Ectodermal cell (in vitro differentiated cells): ENCODE measurements at regions not wholly inside any gene's neighbourhood (a gene's known extent, or its start where the extent isn't known, plus 50 kb on each side); places are given as distances from the start of the nearest gene placed in this dataset.
"Not testable (repeated sequence)": the region's sequence is repeated elsewhere in the genome, so short reads cannot be mapped to it uniquely, and the experiment has no call there.

Experiments used
- H3K27ac ChIP-seq: 2 replicates; pipeline ENCODE4 v1.7.0; 2013; ENCODE audit warnings: mild to moderate bottlenecking, low read depth, low read length; ENCODE audit not compliant: insufficient read depth, poor library complexity, severe bottlenecking
- H3K27me3 ChIP-seq: 2 replicates; pipeline ENCODE4 v1.7.0; 2013; ENCODE audit warnings: mild to moderate bottlenecking, low read length; ENCODE audit not compliant: insufficient read depth, control insufficient read depth, poor library complexity, severe bottlenecking
- H3K36me3 ChIP-seq: one replicate; pipeline ENCODE4 v1.7.0; 2013; ENCODE audit warnings: low read length; ENCODE audit not compliant: control insufficient read depth, insufficient read depth
- H3K4me1 ChIP-seq: one replicate; pipeline ENCODE4 v1.7.0; 2013; ENCODE audit warnings: low read length; ENCODE audit not compliant: control insufficient read depth, insufficient read depth
- H3K4me3 ChIP-seq: 2 replicates; pipeline ENCODE4 v1.7.0; 2013; ENCODE audit warnings: low read depth, low read length, control low read depth; ENCODE audit not compliant: insufficient read depth
- H3K9me3 ChIP-seq: 2 replicates; pipeline ENCODE4 v1.7.0; 2013; ENCODE audit warnings: mild to moderate bottlenecking, low read length, moderate library complexity; ENCODE audit not compliant: control insufficient read depth
- WGBS, 2 experiments: methylation state at CpG; one replicate each; pipeline ENCODE4 v1.1.7; 2013; ENCODE audit warnings: missing lambda C conversion rate in 2 of 2; 5-methylcytosine and 5-hydroxymethylcytosine counted together

DNA sequence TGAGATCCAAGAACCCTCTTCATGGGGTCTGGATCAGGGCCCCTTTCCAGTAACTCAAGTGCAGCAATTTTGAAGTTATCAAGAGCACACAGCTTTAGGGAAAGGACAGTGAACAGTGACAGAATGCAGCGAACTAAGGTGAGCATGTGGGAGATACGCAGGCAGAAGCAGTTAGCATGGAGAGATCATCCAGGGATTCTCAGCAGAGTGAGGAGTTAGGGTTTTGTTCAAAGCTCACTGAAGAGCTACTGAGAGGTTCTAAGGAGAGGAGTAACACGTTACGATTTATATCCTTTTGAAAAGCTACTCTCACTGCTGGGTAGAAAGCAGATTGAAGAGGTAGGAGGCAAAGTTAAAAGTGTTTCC lies 83.6 kb upstream of the MPP7 start:
- Histone ChIP-seq H3K36me3 (no peaks in the 10 kb centered on the region), H3K4me3 (no peak overlapping the region), H3K9me3 (no peaks in the 10 kb centered on the region), H3K4me1 (no peaks in the 10 kb centered on the region), H3K27ac (no peak overlapping the region), H3K27me3 (no peaks in the 10 kb centered on the region)
- 87 to 89% methylated on average over 4 of the region's 4 CpGs for WGBS, 2 experiments

DNA sequence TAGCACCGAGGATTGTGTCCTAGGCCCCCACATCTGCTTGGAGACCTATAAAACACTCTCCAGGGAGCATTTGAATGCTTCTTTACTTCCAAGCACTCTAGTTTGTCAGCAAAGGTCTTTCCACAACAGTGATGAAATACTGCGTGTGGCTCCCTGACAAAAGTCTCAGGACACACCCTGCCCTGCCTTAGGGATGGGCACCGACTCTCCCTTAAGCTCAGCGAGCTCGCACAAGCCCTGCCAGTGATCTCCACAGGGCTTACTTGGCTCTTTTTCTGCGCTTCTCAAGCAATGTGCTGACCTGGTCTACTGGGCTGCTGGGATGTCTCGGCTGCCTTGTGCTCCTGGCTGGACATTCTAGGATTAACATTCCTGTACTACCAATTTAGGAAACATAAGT lies 84.3 kb upstream of the MPP7 start:
- Histone ChIP-seq H3K27ac (no peak overlapping the region), H3K9me3 (no peaks in the 10 kb centered on the region), H3K36me3 (no peaks in the 10 kb centered on the region), H3K27me3 (no peaks in the 10 kb centered on the region), H3K4me3 (no peak overlapping the region), H3K4me1 (no peaks in the 10 kb centered on the region)
- WGBS, 2 experiments = 92 to 95% methylated on average over 7 of the region's 7 CpGs

DNA sequence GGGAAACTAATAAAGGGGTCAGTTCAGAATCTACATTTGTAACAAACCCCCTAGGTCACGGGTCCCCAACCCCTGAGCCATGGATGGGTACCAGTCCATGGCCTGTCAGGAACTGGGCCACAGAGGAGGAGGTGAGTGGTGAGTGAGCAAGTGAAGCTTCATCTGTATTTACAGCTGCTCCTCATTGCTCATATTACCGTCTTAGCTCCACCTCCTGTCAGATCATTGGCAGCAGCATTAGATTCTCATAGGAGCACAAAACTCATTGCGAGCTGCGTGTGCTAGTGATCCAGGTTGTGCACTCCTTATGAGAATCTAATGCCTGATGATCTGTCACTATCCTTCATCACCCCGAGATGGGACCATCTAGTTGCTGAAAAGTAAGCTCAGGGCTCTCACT lies 88.4 kb upstream of the MPP7 start:
- Histone ChIP-seq H3K4me3 (no peak overlapping the region), H3K9me3 (no peaks in the 10 kb centered on the region), H3K27me3 (no peaks in the 10 kb centered on the region), H3K27ac (no peak overlapping the region), H3K4me1 (no peaks in the 10 kb centered on the region), H3K36me3 (no peaks in the 10 kb centered on the region)
- 93 to 94% methylated on average over 5 of the region's 5 CpGs for WGBS, 2 experiments

DNA sequence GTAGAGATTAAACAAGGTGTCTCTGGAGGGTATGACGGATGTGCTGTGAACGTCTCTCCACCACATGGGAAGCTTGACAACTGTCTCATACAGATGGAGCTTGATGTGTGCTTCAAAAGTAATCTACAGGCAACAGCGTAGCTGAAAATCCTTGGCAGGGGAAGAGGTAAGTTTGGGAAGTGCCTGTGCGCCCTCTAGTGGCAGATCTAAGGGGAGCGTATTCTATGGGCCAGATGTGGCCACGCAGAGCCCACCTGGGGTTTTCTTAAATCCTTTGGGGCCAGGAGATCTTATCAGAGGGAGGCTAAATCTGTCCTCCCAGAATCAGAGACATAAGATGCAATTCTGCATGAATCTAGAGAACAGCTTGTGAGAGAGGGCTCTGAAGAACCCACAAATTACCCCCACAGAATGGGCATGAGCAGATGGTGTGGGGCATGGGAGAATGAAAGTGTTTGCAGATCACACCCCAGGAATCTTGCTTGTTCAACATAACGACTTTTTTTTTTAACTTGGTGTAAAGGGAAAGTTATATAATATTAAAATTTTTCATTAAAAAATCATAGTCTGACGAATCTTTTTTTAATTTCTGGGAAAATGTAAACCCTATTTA lies 91.2 kb upstream of the MPP7 start:
- H3K27me3 ChIP-seq = no peaks in the 10 kb centered on the region
- no peak overlapping the region for H3K27ac ChIP-seq
- no peaks in the 10 kb centered on the region for H3K4me1 ChIP-seq
- no peaks in the 10 kb centered on the region for H3K9me3 ChIP-seq
- H3K4me3 ChIP-seq = no peak overlapping the region
- no peaks in the 10 kb centered on the region for H3K36me3 ChIP-seq
- WGBS, 2 experiments = 7 to 19% methylated on average over 6 to 7 of the region's 8 CpGs

DNA sequence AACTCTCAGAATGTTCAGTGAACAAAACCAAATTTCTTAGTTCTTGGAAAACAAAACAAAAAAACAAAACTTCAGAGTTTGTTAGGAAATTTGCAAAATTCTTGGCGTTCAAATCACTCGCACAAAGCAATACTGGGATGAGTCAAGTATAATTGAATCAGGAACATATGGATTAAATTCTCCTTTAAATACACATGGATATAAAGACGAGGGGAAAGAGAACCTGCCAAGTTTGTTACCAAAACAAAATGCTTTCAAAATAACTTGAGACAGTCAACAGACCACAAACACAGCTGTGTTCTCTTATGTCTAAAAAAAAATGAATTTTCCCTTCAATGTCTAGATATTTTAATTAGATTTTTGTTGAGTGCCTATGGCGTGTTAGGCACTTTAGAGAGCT lies 93.5 kb upstream of the MPP7 start:
- no peaks in the 10 kb centered on the region for H3K9me3 ChIP-seq
- no peaks in the 10 kb centered on the region for H3K27me3 ChIP-seq
- no peaks in the 10 kb centered on the region for H3K4me1 ChIP-seq
- H3K36me3 ChIP-seq = no peaks in the 10 kb centered on the region
- 90 to 91% methylated on average over 1 to 4 of the region's 4 CpGs for WGBS, 2 experiments
- no peak overlapping the region for H3K4me3 ChIP-seq
- no peak overlapping the region for H3K27ac ChIP-seq

DNA sequence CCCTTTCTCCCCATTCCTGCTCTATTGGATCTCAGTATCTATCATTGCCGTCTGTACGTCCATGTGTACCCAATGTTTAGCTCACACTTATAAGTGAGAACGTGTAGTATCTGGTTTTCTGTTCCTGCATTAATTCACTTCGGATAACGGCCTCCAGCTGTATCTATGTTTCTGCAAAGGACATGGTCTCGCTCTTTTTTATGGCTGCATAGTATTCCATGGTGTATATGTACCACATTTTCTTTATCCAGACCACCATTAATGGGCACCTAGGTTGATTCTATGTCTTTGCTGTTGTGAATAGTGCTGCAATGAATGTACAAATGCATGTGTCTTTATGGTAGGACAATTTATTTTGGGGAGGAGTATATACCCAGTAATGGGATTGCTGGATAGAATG lies 94.4 kb upstream of the MPP7 start:
- H3K4me1 ChIP-seq = no peaks in the 10 kb centered on the region
- no peaks in the 10 kb centered on the region for H3K9me3 ChIP-seq
- H3K27me3 ChIP-seq = no peaks in the 10 kb centered on the region
- no peak overlapping the region for H3K27ac ChIP-seq
- WGBS, 2 experiments = 95 to 98% methylated on average over 5 to 6 of the region's 6 CpGs
- no peak overlapping the region for H3K4me3 ChIP-seq
- no peaks in the 10 kb centered on the region for H3K36me3 ChIP-seq

DNA sequence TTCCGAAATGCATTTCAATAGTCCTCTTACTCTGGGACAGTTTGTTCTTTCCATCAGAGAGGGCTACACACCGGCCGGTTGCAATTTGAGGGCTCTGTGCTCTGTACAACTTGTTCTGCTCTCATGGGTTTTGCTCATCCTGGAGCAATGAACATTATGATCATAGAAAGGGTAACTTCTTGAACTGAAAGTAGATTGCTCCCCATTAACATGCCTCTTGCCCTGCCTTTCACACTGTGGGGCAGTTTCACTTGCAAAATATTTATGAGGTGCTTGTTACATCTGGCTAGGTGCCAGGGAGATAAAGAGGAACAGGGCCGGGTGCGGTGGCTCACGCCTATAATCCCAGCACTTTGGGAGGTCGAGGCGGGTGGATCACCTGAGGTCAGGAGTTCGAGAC lies 97.3 kb upstream of the MPP7 start:
- no peak overlapping the region for H3K27ac ChIP-seq

DNA sequence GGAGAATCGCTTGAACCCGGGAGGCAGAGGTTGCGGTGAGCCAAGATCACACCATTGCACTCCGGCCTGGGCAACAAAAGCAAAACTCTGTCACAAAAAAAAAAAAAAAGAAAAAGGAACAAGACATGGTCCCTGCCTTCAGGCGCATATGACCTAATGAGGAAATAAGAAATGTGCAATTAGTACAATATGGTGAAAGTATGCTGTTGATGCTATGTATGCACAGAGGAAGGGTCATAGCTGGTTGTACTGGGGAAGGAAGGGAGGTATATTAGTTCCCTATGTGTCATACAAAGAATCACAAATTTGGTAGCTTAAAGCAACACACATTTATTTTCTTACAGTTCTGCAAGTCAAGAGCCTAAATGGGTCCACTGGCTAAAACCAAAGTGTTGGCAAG lies 97.8 kb upstream of the MPP7 start:
- 83 to 99% methylated on average over 5 of the region's 5 CpGs for whole genome bisulfite sequencing, 2 experiments
- no peak overlapping the region for H3K4me3 ChIP-seq
- no peaks in the 10 kb centered on the region for H3K9me3 ChIP-seq
- peaks cover 5% of the 10 kb centered on the region for H3K4me1 ChIP-seq
- H3K27ac ChIP-seq = no peak overlapping the region
- H3K36me3 ChIP-seq = no peaks in the 10 kb centered on the region
- H3K27me3 ChIP-seq = no peaks in the 10 kb centered on the region

More for the DNA sequence above, 97.3 kb upstream of the MPP7 start:
- 96% methylated on average over 6 to 8 of the region's 9 CpGs for WGBS, 2 experiments
- H3K36me3 ChIP-seq = no peaks in the 10 kb centered on the region
- H3K4me3 ChIP-seq = no peak overlapping the region
- H3K27me3 ChIP-seq = no peaks in the 10 kb centered on the region
- no peaks in the 10 kb centered on the region for H3K9me3 ChIP-seq
- H3K4me1 ChIP-seq = peaks cover 5% of the 10 kb centered on the region

DNA sequence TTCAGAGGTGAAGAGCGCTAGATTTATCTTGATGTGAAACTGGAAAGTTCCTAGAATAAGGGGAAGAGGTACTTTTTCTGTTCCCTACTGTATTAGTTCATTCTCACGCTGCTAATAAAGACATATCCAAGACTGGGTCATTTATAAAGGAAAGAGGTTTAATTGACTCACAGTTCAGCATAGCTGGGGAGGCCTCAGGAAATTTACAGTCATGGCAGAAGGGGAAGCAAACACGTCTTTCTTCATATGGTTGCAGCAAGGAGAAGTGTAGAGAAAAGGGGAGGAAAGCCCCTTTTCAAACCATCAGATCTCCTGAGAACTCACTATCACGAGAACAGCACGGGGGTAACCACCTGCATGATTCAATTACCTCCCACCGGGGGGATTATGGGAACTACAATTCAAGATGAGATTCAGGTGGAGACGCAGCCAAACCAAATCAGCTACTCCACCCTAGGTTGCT lies 99.8 kb upstream of the MPP7 start:
- not testable (repeated sequence) for H3K4me3 ChIP-seq, H3K9me3 ChIP-seq, H3K27ac ChIP-seq, H3K27me3 ChIP-seq, H3K4me1 ChIP-seq, H3K36me3 ChIP-seq
- WGBS, 2 experiments = 55 to 62% methylated on average over 7 of the region's 7 CpGs

DNA sequence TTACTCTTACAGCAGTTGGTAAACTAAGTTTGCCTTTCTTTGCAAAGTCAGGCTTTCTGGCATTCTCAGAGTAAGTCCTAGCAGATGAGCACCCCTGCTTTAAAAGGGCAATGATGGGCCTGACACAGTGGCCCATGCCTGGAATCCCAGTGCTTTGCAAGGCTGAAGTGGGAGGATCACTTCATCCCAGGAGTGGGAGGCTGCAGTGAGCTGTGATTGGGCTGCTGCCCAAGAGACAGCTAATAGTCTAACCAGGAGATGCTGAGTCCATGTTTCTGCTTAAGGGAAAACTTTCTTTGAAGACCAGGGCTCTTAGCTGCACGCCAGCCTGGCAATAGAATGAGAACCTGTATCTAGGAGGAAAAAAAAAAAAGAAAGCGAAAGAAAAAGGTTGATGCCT lies 100.2 kb upstream of the MPP7 start:
- Histone ChIP-seq H3K36me3 (no peaks in the 10 kb centered on the region), H3K4me3 (no peak overlapping the region), H3K9me3 (no peaks in the 10 kb centered on the region), H3K27ac (no peak overlapping the region), H3K4me1 (peaks cover 5% of the 10 kb centered on the region), H3K27me3 (no peaks in the 10 kb centered on the region)
- WGBS, 2 experiments = 89 to 95% methylated on average over 2 of the region's 2 CpGs

DNA sequence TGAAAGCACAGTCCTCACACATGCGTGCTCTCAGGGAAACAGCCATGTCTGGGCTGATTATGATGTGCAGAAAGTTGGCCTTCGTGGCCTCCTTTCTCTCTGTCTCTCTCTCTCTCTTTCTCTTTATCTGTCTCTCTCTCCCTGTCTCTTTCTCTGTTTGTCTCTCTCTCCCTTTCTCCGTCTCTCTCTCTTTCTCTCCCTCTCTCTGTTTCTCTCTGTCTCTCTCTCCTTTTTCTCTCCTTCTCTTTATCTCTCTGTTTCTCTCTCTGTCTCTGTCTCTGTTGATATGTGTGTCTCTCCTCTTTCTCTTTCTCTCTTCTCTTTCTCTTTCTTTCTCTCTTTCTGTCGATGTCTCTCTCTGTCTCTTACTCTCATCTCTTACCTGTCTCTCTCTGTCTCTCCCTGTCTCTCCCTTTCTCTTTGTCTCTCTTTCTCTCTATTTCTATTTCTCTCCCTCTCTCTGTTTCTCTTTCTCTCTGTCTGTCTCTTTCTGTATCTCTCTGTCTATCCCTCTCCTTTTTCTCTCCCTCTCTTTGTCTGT lies 105.4 kb upstream of the MPP7 start:
- no peaks in the 10 kb centered on the region for H3K4me1 ChIP-seq
- H3K27ac ChIP-seq = no peak overlapping the region
- H3K36me3 ChIP-seq = no peaks in the 10 kb centered on the region
- no peak overlapping the region for H3K4me3 ChIP-seq
- no peaks in the 10 kb centered on the region for H3K27me3 ChIP-seq
- H3K9me3 ChIP-seq = no peaks in the 10 kb centered on the region
- WGBS, 2 experiments = 90 to 92% methylated on average over 4 of the region's 4 CpGs
